ENCODE measurements at regions not wholly inside any gene's neighbourhood (a gene's known extent, or its start where the extent isn't known, plus 50 kb on each side); places are given as distances from the start of the nearest gene placed in this dataset.

DNA sequence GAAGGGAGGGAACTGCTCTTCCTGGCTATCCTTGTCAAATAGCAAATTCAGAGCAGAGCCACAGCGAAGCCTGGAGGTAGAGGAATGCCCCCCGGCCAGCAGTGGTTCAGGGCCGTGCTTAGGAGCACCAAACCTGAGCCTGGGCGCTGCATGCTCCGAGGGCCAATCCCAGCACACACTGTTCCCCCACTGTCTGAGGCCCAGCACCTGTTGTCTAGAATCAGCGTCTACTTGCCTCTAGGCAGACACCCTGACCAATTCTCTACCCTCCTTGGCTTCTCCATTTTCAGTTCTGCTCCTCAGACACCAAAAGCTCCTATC is 177.6 kb upstream of the PKDCC start:
- TF ChIP-seq, protein P1, sequence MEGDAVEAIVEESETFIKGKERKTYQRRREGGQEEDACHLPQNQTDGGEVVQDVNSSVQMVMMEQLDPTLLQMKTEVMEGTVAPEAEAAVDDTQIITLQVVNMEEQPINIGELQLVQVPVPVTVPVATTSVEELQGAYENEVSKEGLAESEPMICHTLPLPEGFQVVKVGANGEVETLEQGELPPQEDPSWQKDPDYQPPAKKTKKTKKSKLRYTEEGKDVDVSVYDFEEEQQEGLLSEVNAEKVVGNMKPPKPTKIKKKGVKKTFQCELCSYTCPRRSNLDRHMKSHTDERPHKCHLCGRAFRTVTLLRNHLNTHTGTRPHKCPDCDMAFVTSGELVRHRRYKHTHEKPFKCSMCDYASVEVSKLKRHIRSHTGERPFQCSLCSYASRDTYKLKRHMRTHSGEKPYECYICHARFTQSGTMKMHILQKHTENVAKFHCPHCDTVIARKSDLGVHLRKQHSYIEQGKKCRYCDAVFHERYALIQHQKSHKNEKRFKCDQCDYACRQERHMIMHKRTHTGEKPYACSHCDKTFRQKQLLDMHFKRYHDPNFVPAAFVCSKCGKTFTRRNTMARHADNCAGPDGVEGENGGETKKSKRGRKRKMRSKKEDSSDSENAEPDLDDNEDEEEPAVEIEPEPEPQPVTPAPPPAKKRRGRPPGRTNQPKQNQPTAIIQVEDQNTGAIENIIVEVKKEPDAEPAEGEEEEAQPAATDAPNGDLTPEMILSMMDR (IDR thresholded peaks at IDR 0.05) = no peak
- no peak for TF ChIP-seq POLR2AphosphoS5 (IDR thresholded peaks at IDR 0.05)
- no peak for TF ChIP-seq EP300 (IDR thresholded peaks at IDR 0.05)
- TF ChIP-seq POLR2A (IDR thresholded peaks at IDR 0.05) = no peak
